HepG2 (cell line): ENCODE measurements at regions not wholly inside any gene's neighbourhood (a gene's known extent, or its start where the extent isn't known, plus 50 kb on each side); places are given as distances from the start of the nearest gene placed in this dataset.

Experiments used
- ATAC-seq: fragments of 200-7000 bp; cut with Tn5 transposase; 3 replicates; pipeline ENCODE4 v1.9.1; 2020; ENCODE audit warnings: mild to moderate bottlenecking, moderate library complexity
- BruUV-seq: library from RNA; stranded (reverse); fragments of 400-500 nt; replicated peaks from 2 replicates; lab custom pipeline; 2021; lab: Mats Ljungman, UMichigan
- CTCF ChIA-PET: fragments of 300-600 bp; formaldehyde crosslinking; extraction: SDS; loops from one replicate; lab custom pipeline; 2021; ENCODE audit warnings: low total read pairs, inconsistent platforms, low intra/inter-chr PET ratio; lab: Yijun Ruan, JAX
- POLR2A ChIA-PET: fragments of 350-600 bp; sonication (Branson Sonifier 250); formaldehyde crosslinking; loops from one replicate; lab custom pipeline; 2020; ENCODE audit warnings: antibody characterized with exemption, inconsistent platforms; lab: Yijun Ruan, JAX
- DNase-seq: peaks from one replicate; pipeline ENCODE4 v3.0.0-alpha.2; 2015; ENCODE audit warnings: low spot score
- FAIRE-seq: peaks from 3 replicates; lab custom pipeline; 2011; peaks lifted over from hg19 to GRCh38; lab: Jason Lieb, UNC
- H2AFZ ChIP-seq: one replicate; pipeline ENCODE4 v1.6.1; 2011; ENCODE audit warnings: low read length, inconsistent platforms
- H3K27ac ChIP-seq: fragments of 300-600 bp; 3 replicates; pipeline ENCODE4 v1.8.0; 2011; ENCODE audit warnings: mixed run types, mild to moderate bottlenecking, mixed read lengths, low read length, inconsistent platforms; ENCODE audit not compliant: insufficient read depth; ENCODE audit errors: extremely low read length
- H3K27me3 ChIP-seq, 2 experiments: fragments of 200-600 bp in 1 of 2; 2 replicates in 1 of 2; 3 replicates in 1 of 2; pipeline versions ENCODE4 v1.6.0 to v1.8.0; 2011; ENCODE audit warnings: low read length in 2 of 2, mild to moderate bottlenecking in 2 of 2, moderate library complexity in 2 of 2, inconsistent platforms in 1 of 2; ENCODE audit not compliant: insufficient read depth in 2 of 2, control insufficient read depth in 1 of 2
- H3K36me3 ChIP-seq, 2 experiments: fragments of 200-600 bp in 1 of 2; replicated peaks in 1 of 2; 2 replicates in 1 of 2; 3 replicates in 1 of 2; pipeline versions ENCODE4 v1.5.1 to v1.8.0; 2011; ENCODE audit warnings: low read length in 2 of 2, inconsistent platforms in 1 of 2; ENCODE audit not compliant: insufficient read depth in 2 of 2, control insufficient read depth in 1 of 2
- H3K4me1 ChIP-seq: 2 replicates; pipeline ENCODE4 v1.5.1; 2012; ENCODE audit warnings: low read length, inconsistent platforms; ENCODE audit not compliant: insufficient read depth
- H3K4me2 ChIP-seq: 2 replicates; pipeline ENCODE4 v1.6.0; 2011; ENCODE audit warnings: low read depth, low read length, inconsistent platforms
- H3K4me3 ChIP-seq, 3 experiments: fragments of 200-600 bp in 1 of 3; sonication (generic), shearing (Covaris generic) in 1 of 3; replicated peaks in 1 of 3; 2 replicates each; pipeline ENCODE4 v1.5.1; 2011 to 2016; ENCODE audit warnings: low read length in 3 of 3, inconsistent platforms in 2 of 3, low read depth in 2 of 3, mild to moderate bottlenecking in 2 of 3, control low read depth in 1 of 3, mixed read lengths in 1 of 3; ENCODE audit not compliant: insufficient read depth in 1 of 3
- H3K79me2 ChIP-seq: one replicate; pipeline ENCODE4 v1.6.1; 2011; ENCODE audit warnings: low read length, inconsistent platforms; ENCODE audit not compliant: insufficient read depth
- H3K9ac ChIP-seq: 2 replicates; pipeline ENCODE4 v1.6.0; 2011; ENCODE audit warnings: mild to moderate bottlenecking, low read depth, low read length, inconsistent platforms; ENCODE audit not compliant: insufficient read depth
- H3K9me3 ChIP-seq: 2 replicates; pipeline ENCODE4 v1.5.1; 2012; ENCODE audit warnings: mild to moderate bottlenecking, low read length
- H4K20me1 ChIP-seq: 2 replicates; pipeline ENCODE4 v1.6.0; 2011; ENCODE audit warnings: inconsistent platforms, mild to moderate bottlenecking, low read length, moderate library complexity; ENCODE audit not compliant: insufficient read depth
- ETV6 ChIP-seq: sonication (generic); formaldehyde crosslinking; conservative IDR thresholded peaks from 2 replicates; pipeline ENCODE4 v1.4.0; 2020; ENCODE audit warnings: missing genetic modification reagents
- FOXP1 ChIP-seq, 2 experiments: fragments of 450-650 bp in 1 of 2; IDR thresholded peaks; 2 replicates each; pipeline ENCODE4 v1.6.1; 2017 to 2018; ENCODE audit warnings: antibody characterized with exemption in 1 of 2
- HHEX ChIP-seq: IDR thresholded peaks from 2 replicates; pipeline ENCODE4 v1.6.1; 2016; ENCODE audit warnings: control low read depth
- MAFF ChIP-seq: IDR thresholded peaks from 2 replicates; pipeline ENCODE4 v1.6.1; 2011; ENCODE audit warnings: low read depth, low read length, improper control_type of control experiment
- MAFK ChIP-seq, 2 experiments: IDR thresholded peaks in 1 of 2; conservative IDR thresholded peaks in 1 of 2; 2 replicates each; pipeline ENCODE4 v1.6.1; 2011; ENCODE audit warnings: improper control_type of control experiment in 2 of 2, low read length in 2 of 2
- NR2F1 ChIP-seq, 2 experiments: fragments of 450-650 bp in 1 of 2; formaldehyde crosslinking in 1 of 2; IDR thresholded peaks; 2 replicates each; pipeline versions ENCODE4 v1.5.0 to v1.6.1; 2016 to 2020; ENCODE audit warnings: mild to moderate bottlenecking in 1 of 2, missing compliant biosample characterization in 1 of 2, missing genetic modification reagents in 1 of 2, moderate library complexity in 1 of 2
- PCBP2 ChIP-seq: fragments of 200-400 bp; formaldehyde crosslinking; optimal IDR thresholded peaks from 2 replicates; pipeline ENCODE3; 2018; ENCODE audit warnings: low read length, low read depth; ENCODE audit not compliant: poor library complexity, severe bottlenecking
- RXRA ChIP-seq: sonication (generic); formaldehyde crosslinking; IDR thresholded peaks from 2 replicates; pipeline ENCODE4 v1.5.1; 2020; ENCODE audit warnings: missing genetic modification reagents
- TMF1 ChIP-seq: sonication (generic); formaldehyde crosslinking; IDR thresholded peaks from 2 replicates; pipeline ENCODE4 v1.8.1; 2022; ENCODE audit warnings: low read depth, missing genetic modification reagents
- ZBTB4 ChIP-seq: sonication (generic); formaldehyde crosslinking; IDR thresholded peaks from 2 replicates; pipeline ENCODE4 v1.4.0; 2020; ENCODE audit warnings: missing genetic modification reagents, mild to moderate bottlenecking, borderline replicate concordance
- ZFP36L2 ChIP-seq: sonication (generic); formaldehyde crosslinking; IDR thresholded peaks from 2 replicates; pipeline ENCODE4 v1.4.0; 2020; ENCODE audit warnings: missing genetic modification reagents
- ZNF441 ChIP-seq: sonication (generic); formaldehyde crosslinking; IDR thresholded peaks from 2 replicates; pipeline ENCODE4 v1.7.0; 2021; ENCODE audit warnings: missing genetic modification reagents, borderline replicate concordance
- ZNF572 ChIP-seq: sonication (generic); formaldehyde crosslinking; IDR thresholded peaks from 2 replicates; pipeline ENCODE4 v1.5.1; 2020; ENCODE audit warnings: mild to moderate bottlenecking, missing genetic modification reagents
- WGBS: methylation state at CpG from one replicate; pipeline ENCODE4 v1.1.6; 2017; ENCODE audit warnings: low lambda C conversion rate; 5-methylcytosine and 5-hydroxymethylcytosine counted together
- in situ Hi-C: cut with HindIII; loops from 2 replicates; pipeline ENCODE4 v1.10.0; 2017; ENCODE audit warnings: low pct_unique_long_range_greater_than_20kb; ENCODE audit not compliant: extremely low pct_ligation_motif_present
- intact Hi-C: fragments of 100-400 bp; cut with micrococcal nuclease; formaldehyde crosslinking; loops from one replicate; pipeline ENCODE4 v1.10.0; 2022; ENCODE audit not compliant: unreplicated experiment

GRCh38 chr21:20418353-20418752 is 579.9 kb upstream of the NCAM2 start:
- TF ChIP-seq TMF1 (CRISPR knock-in tag): no peak
- TF ChIP-seq NR2F1 (CRISPR knock-in tag; IDR thresholded peaks at IDR 0.05): no peak
- no peak for TF ChIP-seq PCBP2
- TF ChIP-seq RXRA (CRISPR knock-in tag): no peak
- TF ChIP-seq FOXP1 (IDR thresholded peaks at IDR 0.05): no peak
- no peak for TF ChIP-seq FOXP1 (CRISPR knock-in tag; IDR thresholded peaks at IDR 0.05)
- TF ChIP-seq ZFP36L2 (CRISPR knock-in tag): no peak
- no peak for TF ChIP-seq HHEX
- TF ChIP-seq ZNF572 (CRISPR knock-in tag): no peak
- peak; percentile 70 for TF ChIP-seq MAFF
- no peak for TF ChIP-seq ETV6
- no peak for TF ChIP-seq ZBTB4
- no peak for TF ChIP-seq ZNF441 (CRISPR knock-in tag)
- peak in 1 of 2 experiments; percentile 73; a peak in 3 of 4 replicates for TF ChIP-seq MAFK (conservative IDR thresholded peaks at IDR 0.05 in 1 of 2, IDR thresholded peaks at IDR 0.05 in 1 of 2; ENCODE audit: low read length in 2 of 2)
- Histone ChIP-seq H3K9me3 (peaks cover 97% of the 10 kb centered on the region), H3K27ac (no peak overlapping the region), H3K4me2 (no peak overlapping the region), H3K9ac (no peak overlapping the region), H3K36me3 (no peaks in the 10 kb centered on the region), H3K27me3 (no peaks in the 10 kb centered on the region), H3K4me1 (no peaks in the 10 kb centered on the region), H2AFZ (no peak overlapping the region), H4K20me1 (no peaks in the 10 kb centered on the region), H3K79me2 (no peaks in the 10 kb centered on the region), H3K4me3 (no peak overlapping the region)
- no TSS peak for BruUV-seq
- ChIA-PET POLR2A (no interaction called here), CTCF (no interaction called here)
- DNase-seq (no peak), ATAC-seq (no peak), FAIRE-seq (no peak)
- intact Hi-C loops: no loop called here
- in situ Hi-C loops: no loop called here
- WGBS: 25% methylated on average over 5 of the region's 6 CpGs
